SK-N-MC (cell line): ENCODE measurements at regions not wholly inside any gene's neighbourhood (a gene's known extent, or its start where the extent isn't known, plus 50 kb on each side); places are given as distances from the start of the nearest gene placed in this dataset.

Experiments used
- EZH2 ChIP-seq: fragments of 200-600 bp; sonication (generic); IDR thresholded peaks from one replicate; pipeline ENCODE4 v1.6.1; 2017; ENCODE audit warnings: antibody characterized with exemption
- FOXP2 ChIP-seq: optimal IDR thresholded peaks from 2 replicates; pipeline ENCODE3; 2011; ENCODE audit warnings: mild to moderate bottlenecking, moderate library complexity; ENCODE audit not compliant: insufficient read depth; ENCODE audit errors: extremely low read length, control extremely low read depth
- POLR2AphosphoS5 ChIP-seq: IDR thresholded peaks from 2 replicates; pipeline ENCODE4 v1.6.1; 2012; ENCODE audit warnings: mild to moderate bottlenecking, low read depth, low read length, borderline replicate concordance

DNA sequence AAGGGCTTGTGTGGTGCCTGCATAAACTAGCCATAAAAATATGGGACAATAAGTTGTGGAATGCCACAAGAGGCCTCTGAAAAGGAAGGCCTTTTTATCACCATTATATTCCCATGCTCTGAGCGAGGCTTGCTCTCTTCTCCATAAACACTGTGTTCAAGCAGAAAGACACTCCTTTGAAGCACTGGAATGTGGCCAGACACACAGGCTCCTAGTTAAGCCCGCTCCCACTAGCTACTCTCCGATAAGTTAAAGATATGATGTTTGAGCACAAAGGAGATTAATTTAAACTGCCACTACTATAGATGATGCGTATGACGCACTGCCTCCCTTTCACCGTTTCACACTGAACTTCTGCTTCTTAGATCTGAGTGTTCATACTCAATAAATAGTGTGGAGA, 188.7 kb upstream of the TWIST2 start:
- TF ChIP-seq POLR2AphosphoS5: no peak
- TF ChIP-seq EZH2: no peak
- no peak for TF ChIP-seq FOXP2
